ENCODE measurements at regions not wholly inside any gene's neighbourhood (a gene's known extent, or its start where the extent isn't known, plus 50 kb on each side); places are given as distances from the start of the nearest gene placed in this dataset.
"Not testable (repeated sequence)": the region's sequence is repeated elsewhere in the genome, so short reads cannot be mapped to it uniquely, and the experiment has no call there.

DNA sequence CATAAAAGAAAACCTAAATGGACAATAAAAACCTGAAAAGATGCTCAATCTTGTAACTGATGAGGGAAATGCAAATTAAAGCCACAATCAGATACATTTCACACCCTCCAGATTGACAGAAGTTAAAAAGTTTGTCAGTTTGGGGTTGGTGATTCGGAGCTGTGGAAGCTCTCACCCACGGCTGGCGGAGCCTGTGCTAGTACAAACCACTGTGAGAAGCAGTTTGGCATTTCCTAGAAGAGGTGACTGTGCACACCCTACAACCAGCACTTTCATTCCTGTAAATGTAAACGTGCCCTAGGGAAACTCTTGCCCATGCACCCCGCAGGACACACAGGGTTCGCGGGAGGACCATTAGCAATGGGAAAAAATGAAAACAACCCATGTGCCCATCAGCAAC is 114.1 kb downstream of the BMS1 start:
- intact Hi-C loops (cut with DNase I), result no loop called here
- no peaks in the 10 kb centered on the region for H3K36me3 ChIP-seq
- H3K4me3 ChIP-seq, result no peak overlapping the region

GRCh38 chr10:42898037-42898960 is 115.7 kb downstream of the BMS1 start:
- intact Hi-C loops (cut with DNase I), result no loop called here
- Histone ChIP-seq H3K27me3 (replicated peaks; ENCODE audit: insufficient read depth) (peaks cover 9% of the 10 kb centered on the region), H3K36me3 (no peaks in the 10 kb centered on the region), H3K9me3 (no peaks in the 10 kb centered on the region), H3K4me1 (replicated peaks) (no peaks in the 10 kb centered on the region), H3K4me3 (no peak overlapping the region), H3K27ac (no peak overlapping the region)
- DNase-seq (ENCODE audit: low spot score), result no peak
- TF ChIP-seq, protein P1, sequence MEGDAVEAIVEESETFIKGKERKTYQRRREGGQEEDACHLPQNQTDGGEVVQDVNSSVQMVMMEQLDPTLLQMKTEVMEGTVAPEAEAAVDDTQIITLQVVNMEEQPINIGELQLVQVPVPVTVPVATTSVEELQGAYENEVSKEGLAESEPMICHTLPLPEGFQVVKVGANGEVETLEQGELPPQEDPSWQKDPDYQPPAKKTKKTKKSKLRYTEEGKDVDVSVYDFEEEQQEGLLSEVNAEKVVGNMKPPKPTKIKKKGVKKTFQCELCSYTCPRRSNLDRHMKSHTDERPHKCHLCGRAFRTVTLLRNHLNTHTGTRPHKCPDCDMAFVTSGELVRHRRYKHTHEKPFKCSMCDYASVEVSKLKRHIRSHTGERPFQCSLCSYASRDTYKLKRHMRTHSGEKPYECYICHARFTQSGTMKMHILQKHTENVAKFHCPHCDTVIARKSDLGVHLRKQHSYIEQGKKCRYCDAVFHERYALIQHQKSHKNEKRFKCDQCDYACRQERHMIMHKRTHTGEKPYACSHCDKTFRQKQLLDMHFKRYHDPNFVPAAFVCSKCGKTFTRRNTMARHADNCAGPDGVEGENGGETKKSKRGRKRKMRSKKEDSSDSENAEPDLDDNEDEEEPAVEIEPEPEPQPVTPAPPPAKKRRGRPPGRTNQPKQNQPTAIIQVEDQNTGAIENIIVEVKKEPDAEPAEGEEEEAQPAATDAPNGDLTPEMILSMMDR (IDR thresholded peaks at IDR 0.05), result no peak
- no peak for TF ChIP-seq POLR2A (IDR thresholded peaks at IDR 0.05)
- no peak for TF ChIP-seq POLR2AphosphoS5 (IDR thresholded peaks at IDR 0.05)
- 12% methylated on average over 70 of the region's 83 CpGs for WGBS

More for the DNA sequence above, 114.1 kb downstream of the BMS1 start:
- peaks cover 9% of the 10 kb centered on the region for H3K27me3 ChIP-seq (replicated peaks; ENCODE audit: insufficient read depth)
- H3K27ac ChIP-seq, result no peak overlapping the region
- no peaks in the 10 kb centered on the region for H3K9me3 ChIP-seq
- WGBS, result 63% methylated on average over 7 of the region's 7 CpGs
- H3K4me1 ChIP-seq (replicated peaks), result no peaks in the 10 kb centered on the region
- TF ChIP-seq POLR2A (IDR thresholded peaks at IDR 0.05), result no peak
- TF ChIP-seq, protein P1 (IDR thresholded peaks at IDR 0.05), result no peak
- TF ChIP-seq POLR2AphosphoS5 (IDR thresholded peaks at IDR 0.05), result no peak
- no peak for DNase-seq (ENCODE audit: low spot score)

DNA sequence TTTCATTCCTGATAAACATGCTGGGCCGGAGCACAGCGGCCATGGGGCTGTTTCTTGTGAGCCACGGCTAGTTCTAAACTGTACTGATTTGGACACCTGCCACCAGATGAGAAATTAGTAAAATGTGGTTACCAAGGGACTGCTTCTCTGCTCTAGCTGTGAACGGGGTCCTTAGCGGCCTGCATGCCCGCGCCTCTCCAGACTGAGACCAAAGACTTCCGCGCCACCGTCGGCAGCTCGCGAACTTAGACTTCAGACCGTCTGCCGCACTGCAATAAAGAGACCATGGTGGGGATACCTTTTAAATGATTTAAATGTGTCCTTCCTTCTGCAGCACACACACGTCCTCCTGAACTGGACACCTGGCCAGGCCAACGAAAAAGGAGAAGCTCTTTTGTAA is 116.4 kb downstream of the BMS1 start:
- Histone ChIP-seq H3K27ac (no peak overlapping the region), H3K27me3 (replicated peaks; ENCODE audit: insufficient read depth) (peaks cover 9% of the 10 kb centered on the region), H3K4me3 (no peak overlapping the region), H3K9me3 (no peaks in the 10 kb centered on the region), H3K4me1 (replicated peaks) (no peaks in the 10 kb centered on the region), H3K36me3 (no peaks in the 10 kb centered on the region)
- TF ChIP-seq POLR2AphosphoS5 (IDR thresholded peaks at IDR 0.05) (no peak), POLR2A (IDR thresholded peaks at IDR 0.05) (no peak)
- TF ChIP-seq, protein P1 (IDR thresholded peaks at IDR 0.05), result no peak
- WGBS, result 87% methylated on average over 17 of the region's 17 CpGs
- intact Hi-C loops (cut with DNase I), result no loop called here
- DNase-seq (ENCODE audit: low spot score), result no peak

- H3K36me3 ChIP-seq; H3K27ac ChIP-seq; H3K4me3 ChIP-seq; DNase-seq (ENCODE audit: low spot score); H3K27me3 ChIP-seq (replicated peaks; ENCODE audit: insufficient read depth); intact Hi-C loops (cut with DNase I); H3K9me3 ChIP-seq; H3K4me1 ChIP-seq (replicated peaks): not testable (repeated sequence)
- WGBS, result 96% methylated on average over 5 of the region's 24 CpGs
Measured at GRCh38 chr10:42900346-42900745, 117.8 kb downstream of the BMS1 start.

GRCh38 chr10:42911359-42911758 is 128.8 kb downstream of the BMS1 start:
- intact Hi-C loops (cut with DNase I), result no loop called here
- DNase-seq (ENCODE audit: low spot score), result no peak
- WGBS, result 88% methylated on average over 2 of the region's 2 CpGs
- no peak overlapping the region for H3K4me3 ChIP-seq
- H3K27me3 ChIP-seq (replicated peaks; ENCODE audit: insufficient read depth), result no peaks in the 10 kb centered on the region
- no peak overlapping the region for H3K27ac ChIP-seq
- H3K36me3 ChIP-seq, result no peaks in the 10 kb centered on the region
- no peaks in the 10 kb centered on the region for H3K9me3 ChIP-seq
- TF ChIP-seq POLR2A (IDR thresholded peaks at IDR 0.05) (no peak), POLR2AphosphoS5 (IDR thresholded peaks at IDR 0.05) (no peak)
- TF ChIP-seq, protein P1 (IDR thresholded peaks at IDR 0.05), result no peak
- no peaks in the 10 kb centered on the region for H3K4me1 ChIP-seq (replicated peaks)

All from prostate gland (tissue), 2 donors.